B cell (primary cell): ENCODE measurements at regions not wholly inside any gene's neighbourhood (a gene's known extent, or its start where the extent isn't known, plus 50 kb on each side); places are given as distances from the start of the nearest gene placed in this dataset.

Experiments
- ATAC-seq: fragments of 200-7000 bp; cut with Tn5 transposase; one replicate; pipeline ENCODE4 v1.10.0; 2021; ENCODE audit warnings: low read depth, mild to moderate bottlenecking, moderate number of reproducible peaks, moderate library complexity
- CTCF ChIA-PET: fragments of 350-600 bp; sonication (Branson Sonifier 250); formaldehyde crosslinking; loops from one replicate; lab custom pipeline; 2021; ENCODE audit warnings: antibody characterized with exemption, inconsistent platforms; lab: Charles Lee
- POLR2A ChIA-PET: fragments of 350-600 bp; sonication (Branson Sonifier 250); formaldehyde crosslinking; loops from one replicate; lab custom pipeline; 2021; ENCODE audit warnings: antibody characterized with exemption; lab: Charles Lee
- DNase-seq: peaks from one replicate; pipeline ENCODE4 v3.0.0; 2013
- H2AFZ ChIP-seq: 2 replicates; pipeline ENCODE4 v1.6.1; 2012; ENCODE audit warnings: mild to moderate bottlenecking, low read depth, low read length; ENCODE audit not compliant: insufficient read depth, poor library complexity, severe bottlenecking
- H3K27ac ChIP-seq, 2 donors: 1 replicate in 1 of 2; 2 replicates in 1 of 2; pipeline ENCODE4 v1.5.1; 2012 to 2013; ENCODE audit warnings: low read length in 2 of 2, mild to moderate bottlenecking in 2 of 2, moderate library complexity in 1 of 2
- H3K27me3 ChIP-seq, 4 experiments: fragments of 200-600 bp in 1 of 4; sonication (generic) in 1 of 4; replicated peaks in 1 of 4; 1 replicate in 2 of 4; 2 replicates in 2 of 4; pipeline versions ENCODE4 v1.6.1 to v1.7.0; 2013 to 2016; ENCODE audit warnings: low read length in 3 of 4, mild to moderate bottlenecking in 2 of 4, mixed read lengths in 1 of 4, moderate library complexity in 1 of 4; ENCODE audit not compliant: insufficient read depth in 4 of 4, control insufficient read depth in 3 of 4; ENCODE audit errors: control extremely low read depth in 1 of 4
- H3K36me3 ChIP-seq, 2 experiments: replicated peaks in 1 of 2; 1 replicate in 1 of 2; 2 replicates in 1 of 2; pipeline versions ENCODE4 v1.6.1 to v1.7.1; 2013; ENCODE audit warnings: low read length in 1 of 2; ENCODE audit not compliant: insufficient read depth in 2 of 2, control insufficient read depth in 1 of 2; ENCODE audit errors: control extremely low read depth in 1 of 2, extremely low read depth in 1 of 2
- H3K4me1 ChIP-seq, 2 donors: fragments of 200-600 bp in 1 of 2; sonication (generic) in 1 of 2; 1 replicate in 1 of 2; 2 replicates in 1 of 2; pipeline versions ENCODE4 v1.5.1 to v1.6.1; 2013 to 2017; ENCODE audit warnings: low read length in 2 of 2; ENCODE audit not compliant: control insufficient read depth in 2 of 2, insufficient read depth in 2 of 2
- H3K4me2 ChIP-seq: replicated peaks from 2 replicates; pipeline ENCODE3; 2012; ENCODE audit warnings: mild to moderate bottlenecking, low read depth, low read length; ENCODE audit not compliant: poor library complexity, severe bottlenecking
- H3K4me3 ChIP-seq, 5 experiments: fragments of 200-600 bp in 1 of 5; sonication (generic) in 1 of 5; 1 replicate in 3 of 5; 2 replicates in 2 of 5; pipeline versions ENCODE4 v1.5.1 to v1.7.0; 2011 to 2016; ENCODE audit warnings: low read length in 4 of 5, mild to moderate bottlenecking in 4 of 5, low read depth in 2 of 5, control low read depth in 1 of 5, moderate library complexity in 1 of 5; ENCODE audit not compliant: insufficient read depth in 1 of 5; ENCODE audit errors: control extremely low read depth in 1 of 5, extremely low read depth in 1 of 5
- H3K79me2 ChIP-seq: fragments of 200-600 bp; sonication (generic); one replicate; pipeline ENCODE4 v1.6.0; 2016; ENCODE audit warnings: low read length; ENCODE audit not compliant: control insufficient read depth, insufficient read depth
- H3K9ac ChIP-seq: fragments of 200-600 bp; sonication (generic); 2 replicates; pipeline ENCODE4 v1.6.1; 2017; ENCODE audit warnings: mild to moderate bottlenecking, low read length, moderate library complexity
- H3K9me3 ChIP-seq, 3 donors: one replicate each; pipeline versions ENCODE4 v1.6.1 to v1.7.1; 2013; ENCODE audit warnings: low read length in 2 of 3; ENCODE audit not compliant: control insufficient read depth in 2 of 3, insufficient read depth in 1 of 3; ENCODE audit errors: control extremely low read depth in 1 of 3
- H4K20me1 ChIP-seq: 2 replicates; pipeline ENCODE4 v1.6.0; 2012; ENCODE audit warnings: mild to moderate bottlenecking, low read length; ENCODE audit not compliant: insufficient read depth, control insufficient read depth, poor library complexity, severe bottlenecking
- H3K27ac Mint-ChIP-seq: one replicate; pipeline ENCODE4 v1.8.0; 2021; ENCODE audit warnings: mixed read lengths
- H3K27me3 Mint-ChIP-seq: one replicate; pipeline ENCODE4 v1.8.0; 2021; ENCODE audit warnings: mixed read lengths
- H3K4me1 Mint-ChIP-seq: one replicate; pipeline ENCODE4 v1.8.0; 2021; ENCODE audit warnings: mixed read lengths
- H3K4me3 Mint-ChIP-seq: one replicate; pipeline ENCODE4 v1.8.0; 2021; ENCODE audit warnings: mixed read lengths
- H3K9me3 Mint-ChIP-seq: one replicate; pipeline ENCODE4 v1.8.0; 2022; ENCODE audit warnings: mixed read lengths; ENCODE audit not compliant: insufficient read depth
- EZH2 ChIP-seq: IDR thresholded peaks from 2 replicates; pipeline ENCODE4 v1.6.1; 2012; ENCODE audit warnings: borderline replicate concordance, low read depth, mild to moderate bottlenecking, moderate library complexity, low read length; ENCODE audit not compliant: insufficient read depth, poor library complexity, severe bottlenecking
- WGBS: methylation state at CpG from one replicate; pipeline ENCODE4 v1.1.5; 2013; ENCODE audit warnings: missing lambda C conversion rate; ENCODE audit not compliant: insufficient coverage; 5-methylcytosine and 5-hydroxymethylcytosine counted together
- intact Hi-C: fragments of 100-400 bp; cut with micrococcal nuclease; formaldehyde crosslinking; loops from one replicate; pipeline ENCODE4 v1.10.0; 2022
- TF ChIP-seq, protein P1 (sequence below): fragments of 200-600 bp; IDR thresholded peaks from one replicate; pipeline ENCODE4 v1.8.0; 2022; ENCODE audit warnings: antibody characterized with exemption, mild to moderate bottlenecking

DNA sequence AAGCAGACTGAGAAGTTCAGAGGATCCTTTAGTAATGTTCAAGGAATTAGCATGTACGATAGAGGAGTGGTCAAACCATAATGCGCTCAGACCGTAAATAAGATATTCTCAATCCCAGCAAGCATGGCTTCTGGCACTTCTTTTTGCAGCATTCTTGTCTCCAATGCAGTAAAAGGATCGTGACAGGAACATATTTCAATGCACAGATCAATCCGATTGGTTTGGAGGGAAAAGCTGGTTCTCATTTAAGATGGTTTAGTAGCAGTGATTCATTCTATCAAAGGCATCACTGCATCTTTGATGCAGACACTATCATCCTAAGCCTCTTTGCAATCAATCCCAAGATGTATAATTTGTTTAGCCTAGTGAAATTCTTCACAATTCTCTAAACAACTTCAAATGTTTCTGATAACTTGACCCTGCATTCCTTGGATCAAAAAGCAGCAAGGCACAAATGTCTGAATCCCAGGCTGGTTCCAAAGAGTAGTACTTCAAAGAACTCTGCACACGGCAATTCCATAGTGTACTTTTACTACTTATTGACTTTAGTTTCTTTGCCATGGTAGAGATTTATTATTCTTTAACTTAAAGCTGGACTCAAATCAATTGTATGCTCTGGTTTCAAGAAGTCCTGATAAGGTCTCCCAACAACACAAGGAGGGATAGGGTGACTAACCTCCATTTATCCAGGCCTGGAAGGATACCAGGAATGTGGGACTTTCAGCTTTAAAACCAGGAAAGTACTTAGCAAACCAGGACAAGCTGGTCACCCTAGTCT lies 96.8 kb upstream of the MDM1 start:
- Mint-ChIP-seq H3K9me3 (no peaks in the 10 kb centered on the region), H3K4me1 (no peaks in the 10 kb centered on the region), H3K27ac (no peak overlapping the region), H3K27me3 (no peaks in the 10 kb centered on the region), H3K4me3 (no peak overlapping the region)
- Histone ChIP-seq H3K36me3 (no peaks in the 10 kb centered on the region), H4K20me1 (no peaks in the 10 kb centered on the region), H3K79me2 (no peaks in the 10 kb centered on the region), H3K4me2 (no peak overlapping the region), H3K9ac (no peak overlapping the region), H3K9me3 (no peaks in the 10 kb centered on the region), H3K27ac (no peak overlapping the region), H2AFZ (no peak overlapping the region), H3K4me1 (no peaks in the 10 kb centered on the region), H3K4me3 (no peak overlapping the region), H3K27me3 (no peaks in the 10 kb centered on the region)
- intact Hi-C loops, result no loop called here
- CTCF ChIA-PET, result no interaction called here
- ATAC-seq (no peak), DNase-seq (no peak)
- POLR2A ChIA-PET, result no interaction called here
- WGBS, result no CpG with 5 or more reads among the region's 6 CpGs
- TF ChIP-seq, protein P1, sequence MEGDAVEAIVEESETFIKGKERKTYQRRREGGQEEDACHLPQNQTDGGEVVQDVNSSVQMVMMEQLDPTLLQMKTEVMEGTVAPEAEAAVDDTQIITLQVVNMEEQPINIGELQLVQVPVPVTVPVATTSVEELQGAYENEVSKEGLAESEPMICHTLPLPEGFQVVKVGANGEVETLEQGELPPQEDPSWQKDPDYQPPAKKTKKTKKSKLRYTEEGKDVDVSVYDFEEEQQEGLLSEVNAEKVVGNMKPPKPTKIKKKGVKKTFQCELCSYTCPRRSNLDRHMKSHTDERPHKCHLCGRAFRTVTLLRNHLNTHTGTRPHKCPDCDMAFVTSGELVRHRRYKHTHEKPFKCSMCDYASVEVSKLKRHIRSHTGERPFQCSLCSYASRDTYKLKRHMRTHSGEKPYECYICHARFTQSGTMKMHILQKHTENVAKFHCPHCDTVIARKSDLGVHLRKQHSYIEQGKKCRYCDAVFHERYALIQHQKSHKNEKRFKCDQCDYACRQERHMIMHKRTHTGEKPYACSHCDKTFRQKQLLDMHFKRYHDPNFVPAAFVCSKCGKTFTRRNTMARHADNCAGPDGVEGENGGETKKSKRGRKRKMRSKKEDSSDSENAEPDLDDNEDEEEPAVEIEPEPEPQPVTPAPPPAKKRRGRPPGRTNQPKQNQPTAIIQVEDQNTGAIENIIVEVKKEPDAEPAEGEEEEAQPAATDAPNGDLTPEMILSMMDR, result no peak
- no peak for TF ChIP-seq EZH2

DNA sequence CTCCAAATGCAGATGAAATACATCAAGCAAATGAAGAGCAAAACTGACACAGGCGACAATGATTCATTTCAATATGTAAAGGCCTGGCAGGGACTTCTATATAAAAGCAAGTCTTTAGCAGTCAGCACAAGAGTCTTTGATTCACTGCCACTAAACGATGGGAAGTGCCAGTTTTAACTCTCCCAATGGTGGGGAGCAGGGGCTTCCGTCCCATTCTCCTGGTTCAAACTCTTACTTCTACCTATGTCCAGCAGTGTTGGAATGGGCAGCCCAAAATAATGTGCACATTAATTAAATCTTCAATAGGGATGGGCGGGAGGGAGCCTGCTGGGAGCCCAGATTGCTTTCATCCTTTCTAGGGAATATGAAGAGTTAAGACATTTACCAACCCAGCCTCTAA lies 97.5 kb upstream of the MDM1 start:
- ATAC-seq, result no peak
- no peak overlapping the region for H2AFZ ChIP-seq
- DNase-seq, result no peak
- WGBS, result 100% methylated on average over 1 of the region's 4 CpGs
- no peak overlapping the region for H3K27ac ChIP-seq
- no peaks in the 10 kb centered on the region for H3K4me1 ChIP-seq
- H3K4me3 ChIP-seq, result no peak overlapping the region
- Mint-ChIP-seq H3K27ac (no peak overlapping the region), H3K9me3 (no peaks in the 10 kb centered on the region), H3K4me1 (no peaks in the 10 kb centered on the region), H3K4me3 (no peak overlapping the region), H3K27me3 (no peaks in the 10 kb centered on the region)
- no peaks in the 10 kb centered on the region for H3K79me2 ChIP-seq
- no peaks in the 10 kb centered on the region for H3K27me3 ChIP-seq
- TF ChIP-seq EZH2, result no peak
- TF ChIP-seq, protein P1, result no peak
- no peaks in the 10 kb centered on the region for H3K9me3 ChIP-seq
- H3K4me2 ChIP-seq, result no peak overlapping the region
- H3K36me3 ChIP-seq, result no peaks in the 10 kb centered on the region
- CTCF ChIA-PET, result no interaction called here
- intact Hi-C loops, result no loop called here
- POLR2A ChIA-PET, result no interaction called here
- no peaks in the 10 kb centered on the region for H4K20me1 ChIP-seq
- no peak overlapping the region for H3K9ac ChIP-seq
